Stimulated activated effector memory CD8-positive, alpha-beta T cell treated with anti-CD3 and anti-CD28 coated beads, Interleukin-12 subunit alpha, Interleukin-12 subunit beta, amount 100 ng/mL, for 72 hours (primary cell): ENCODE measurements at regions not wholly inside any gene's neighbourhood (a gene's known extent, or its start where the extent isn't known, plus 50 kb on each side); places are given as distances from the start of the nearest gene placed in this dataset.
"Not testable (repeated sequence)": the region's sequence is repeated elsewhere in the genome, so short reads cannot be mapped to it uniquely, and the experiment has no call there.

ENCODE experiments used
- ATAC-seq: fragments of 150-1000 bp; cut with Tn5 transposase; 2 replicates; pipeline ENCODE4 v1.10.0; 2021
- DNase-seq, 2 donors: peaks; one replicate each; pipeline ENCODE4 v3.0.0; 2021 to 2022; ENCODE audit warnings: low spot score in 2 of 2
- H3K27ac Mint-ChIP-seq: one replicate; pipeline ENCODE4 v1.8.0; 2022; ENCODE audit warnings: mild to moderate bottlenecking, mixed read lengths
- H3K36me3 Mint-ChIP-seq: one replicate; pipeline ENCODE4 v1.8.0; 2022; ENCODE audit warnings: mild to moderate bottlenecking, mixed read lengths
- H3K4me1 Mint-ChIP-seq: one replicate; pipeline ENCODE4 v1.8.0; 2022; ENCODE audit warnings: mixed read lengths
- H3K4me3 Mint-ChIP-seq: one replicate; pipeline ENCODE4 v1.8.0; 2022; ENCODE audit warnings: mild to moderate bottlenecking, mixed read lengths
- H3K9me3 Mint-ChIP-seq: one replicate; pipeline ENCODE4 v1.8.0; 2022; ENCODE audit warnings: mixed read lengths

GRCh38 chr10:106015369-106016199, 1148.9 kb downstream of the SORCS1 start:
- not testable (repeated sequence) for ATAC-seq, H3K4me3 Mint-ChIP-seq

DNA sequence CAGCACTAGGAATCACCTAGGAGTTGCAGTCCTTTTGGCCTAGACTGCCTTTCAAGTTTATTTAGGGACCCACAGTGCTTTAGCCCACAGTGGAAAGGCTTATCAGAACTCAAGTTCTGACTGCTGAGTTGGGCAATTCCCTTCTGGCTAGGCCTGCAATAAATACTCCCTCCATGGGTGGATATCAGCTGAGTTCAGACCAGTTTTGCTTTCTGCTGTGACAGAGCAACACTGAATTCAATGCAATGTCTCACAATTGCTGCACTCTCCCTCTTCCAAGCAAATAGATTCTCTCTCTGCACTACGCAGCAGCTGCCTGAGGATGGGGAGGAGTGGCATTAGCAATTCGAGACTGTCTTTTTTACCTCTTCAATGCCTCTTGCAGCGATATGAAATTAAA, 1153.3 kb downstream of the SORCS1 start:
- Mint-ChIP-seq H3K9me3 (peaks cover 20% of the 10 kb centered on the region), H3K4me1 (no peaks in the 10 kb centered on the region), H3K27ac (no peak overlapping the region), H3K36me3 (no peaks in the 10 kb centered on the region), H3K4me3 (no peak overlapping the region)
- no peak for DNase-seq
- no peak for ATAC-seq

More at GRCh38 chr10:106015369-106016199, 1148.9 kb downstream of the SORCS1 start:
- DNase-seq, H3K36me3 Mint-ChIP-seq, H3K4me1 Mint-ChIP-seq, H3K27ac Mint-ChIP-seq: not testable (repeated sequence)
- peaks cover 17% of the 10 kb centered on the region for H3K9me3 Mint-ChIP-seq

DNA sequence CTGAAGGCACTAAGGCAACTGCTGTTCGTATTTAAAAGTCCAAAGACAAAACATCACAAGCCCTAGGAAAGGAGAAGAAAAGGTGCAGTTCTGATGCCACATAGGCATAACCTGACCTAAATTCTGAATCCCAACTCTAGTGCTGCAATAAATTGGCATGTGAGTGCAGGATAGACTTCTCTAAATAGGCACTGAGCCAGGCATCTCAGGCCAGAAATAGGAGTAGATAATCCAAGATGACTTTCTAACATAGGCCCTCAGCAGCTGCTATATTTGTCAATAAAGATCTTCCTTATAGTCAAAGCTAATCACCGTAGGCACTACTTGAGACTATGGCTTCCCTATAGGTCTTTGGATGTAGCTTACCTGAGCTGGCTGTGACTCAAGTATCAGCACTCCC, 1163.8 kb downstream of the SORCS1 start:
- H3K36me3 Mint-ChIP-seq: no peaks in the 10 kb centered on the region
- ATAC-seq (no peak), DNase-seq (no peak)
- H3K9me3 Mint-ChIP-seq: peaks cover 19% of the 10 kb centered on the region
- no peak overlapping the region for H3K27ac Mint-ChIP-seq
- H3K4me3 Mint-ChIP-seq: no peak overlapping the region
- H3K4me1 Mint-ChIP-seq: no peaks in the 10 kb centered on the region

DNA sequence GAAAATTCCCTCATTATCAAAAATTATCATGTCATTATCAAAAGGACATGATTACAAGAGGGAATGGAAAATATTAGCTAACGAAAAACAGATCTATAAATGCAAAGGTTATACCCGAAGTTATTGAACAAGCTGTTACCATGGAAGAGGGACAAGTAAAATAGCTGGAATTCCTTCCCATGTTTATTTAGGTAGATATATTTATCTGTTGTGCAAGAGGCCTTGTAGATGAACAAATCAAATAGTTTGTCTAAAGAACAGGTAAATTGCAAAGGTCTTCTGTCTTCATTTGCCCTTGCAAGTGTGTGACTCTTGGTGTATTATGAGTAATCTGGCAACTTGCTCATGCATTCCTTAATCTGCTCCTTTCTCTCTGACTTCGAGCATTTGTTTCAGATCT, 1170.9 kb downstream of the SORCS1 start:
- H3K4me1 Mint-ChIP-seq: no peaks in the 10 kb centered on the region
- no peak overlapping the region for H3K27ac Mint-ChIP-seq
- no peak overlapping the region for H3K4me3 Mint-ChIP-seq
- no peaks in the 10 kb centered on the region for H3K36me3 Mint-ChIP-seq
- no peak for ATAC-seq
- H3K9me3 Mint-ChIP-seq: peaks cover 12% of the 10 kb centered on the region
- no peak for DNase-seq

GRCh38 chr10:105992928-105993327, 1171.6 kb downstream of the SORCS1 start:
- no peak overlapping the region for H3K27ac Mint-ChIP-seq
- H3K9me3 Mint-ChIP-seq: peaks cover 12% of the 10 kb centered on the region
- DNase-seq (no peak), ATAC-seq (no peak)
- H3K4me1 Mint-ChIP-seq: no peaks in the 10 kb centered on the region
- no peaks in the 10 kb centered on the region for H3K36me3 Mint-ChIP-seq
- no peak overlapping the region for H3K4me3 Mint-ChIP-seq

- Mint-ChIP-seq H3K27ac (no peak overlapping the region), H3K9me3 (peaks cover 12% of the 10 kb centered on the region), H3K4me1 (no peaks in the 10 kb centered on the region), H3K36me3 (no peaks in the 10 kb centered on the region), H3K4me3 (no peak overlapping the region)
- DNase-seq (no peak), ATAC-seq (no peak)
These were observed 1174.0 kb downstream of the SORCS1 start for GRCh38 chr10:105990529-105990928.

GRCh38 chr10:105989995-105990394, 1174.5 kb downstream of the SORCS1 start:
- Mint-ChIP-seq H3K36me3 (no peaks in the 10 kb centered on the region), H3K4me1 (no peaks in the 10 kb centered on the region), H3K4me3 (no peak overlapping the region), H3K9me3 (peaks cover 11% of the 10 kb centered on the region), H3K27ac (no peak overlapping the region)
- DNase-seq: no peak
- ATAC-seq: no peak

DNA sequence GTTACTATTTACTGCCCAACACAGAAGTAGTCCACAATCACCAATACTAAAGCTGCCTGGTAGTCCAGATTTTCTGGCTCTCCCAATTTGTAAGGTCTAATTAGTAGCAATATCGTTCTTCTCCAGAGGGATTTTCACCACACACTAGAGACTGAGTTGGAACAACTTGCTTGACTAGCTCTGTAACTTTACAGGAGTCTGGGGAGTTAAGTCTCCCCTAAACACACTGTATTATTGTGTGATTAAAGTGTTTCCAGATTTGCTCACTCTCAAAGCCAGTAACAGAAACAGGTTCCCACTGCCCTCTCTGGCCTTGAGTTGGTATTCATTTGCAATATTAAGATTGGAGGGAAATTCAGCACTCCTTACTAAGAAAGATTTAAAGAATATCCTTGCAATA, 1175.7 kb downstream of the SORCS1 start:
- DNase-seq (no peak), ATAC-seq (no peak)
- no peak overlapping the region for H3K4me3 Mint-ChIP-seq
- H3K4me1 Mint-ChIP-seq: no peaks in the 10 kb centered on the region
- H3K36me3 Mint-ChIP-seq: no peaks in the 10 kb centered on the region
- H3K27ac Mint-ChIP-seq: no peak overlapping the region
- peaks cover 11% of the 10 kb centered on the region for H3K9me3 Mint-ChIP-seq

GRCh38 chr10:105986912-105987635, 1177.4 kb downstream of the SORCS1 start:
- ATAC-seq: no peak

DNA sequence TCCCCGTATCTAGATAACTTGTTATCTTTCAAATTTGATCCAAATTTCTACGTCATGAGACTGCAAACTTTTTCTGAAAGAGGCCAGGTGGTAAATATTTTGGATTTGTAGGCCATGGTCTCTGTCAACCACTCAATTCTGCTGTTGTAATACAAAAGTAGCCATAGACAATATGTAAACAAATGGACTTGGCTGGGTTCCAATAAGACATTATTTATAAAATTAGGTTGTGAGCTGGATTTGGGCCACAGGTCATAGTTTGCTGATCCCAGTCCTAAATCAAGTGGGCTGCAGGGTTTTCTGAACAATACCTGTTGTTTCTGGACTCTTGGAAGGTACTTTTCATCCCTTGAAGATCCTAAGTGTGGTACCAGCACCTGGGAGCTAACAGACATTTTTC, 1178.0 kb downstream of the SORCS1 start:
- Mint-ChIP-seq H3K9me3 (peaks cover 11% of the 10 kb centered on the region), H3K4me3 (no peak overlapping the region), H3K36me3 (no peaks in the 10 kb centered on the region), H3K27ac (no peak overlapping the region), H3K4me1 (no peaks in the 10 kb centered on the region)
- no peak for DNase-seq
- ATAC-seq: no peak

More at GRCh38 chr10:105986912-105987635, 1177.4 kb downstream of the SORCS1 start:
- Mint-ChIP-seq H3K27ac (no peak overlapping the region), H3K4me1 (no peaks in the 10 kb centered on the region), H3K9me3 (peaks cover 11% of the 10 kb centered on the region), H3K36me3 (no peaks in the 10 kb centered on the region), H3K4me3 (no peak overlapping the region)
- DNase-seq: no peak

DNA sequence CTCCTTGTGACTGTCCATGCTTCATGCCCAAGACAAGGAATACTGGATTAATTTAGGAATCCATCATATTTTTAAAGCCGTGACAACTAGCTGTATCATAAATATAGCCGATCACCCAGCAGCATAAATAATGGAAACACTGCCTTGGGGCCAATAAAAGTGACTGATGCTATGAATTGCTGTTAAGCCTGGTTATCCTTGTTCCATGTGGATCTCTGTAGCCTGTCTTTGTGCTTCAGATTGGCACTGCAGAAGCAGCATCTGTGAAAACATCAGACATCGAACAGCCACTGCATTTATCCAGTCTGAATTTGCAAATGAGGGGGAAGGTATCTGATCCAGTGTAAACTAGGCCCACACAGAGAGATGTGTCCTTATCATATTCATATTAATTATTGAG, 1181.8 kb downstream of the SORCS1 start:
- H3K27ac Mint-ChIP-seq: no peak overlapping the region
- H3K36me3 Mint-ChIP-seq: no peaks in the 10 kb centered on the region
- peaks cover 10% of the 10 kb centered on the region for H3K9me3 Mint-ChIP-seq
- DNase-seq (no peak), ATAC-seq (no peak)
- no peak overlapping the region for H3K4me3 Mint-ChIP-seq
- no peaks in the 10 kb centered on the region for H3K4me1 Mint-ChIP-seq

DNA sequence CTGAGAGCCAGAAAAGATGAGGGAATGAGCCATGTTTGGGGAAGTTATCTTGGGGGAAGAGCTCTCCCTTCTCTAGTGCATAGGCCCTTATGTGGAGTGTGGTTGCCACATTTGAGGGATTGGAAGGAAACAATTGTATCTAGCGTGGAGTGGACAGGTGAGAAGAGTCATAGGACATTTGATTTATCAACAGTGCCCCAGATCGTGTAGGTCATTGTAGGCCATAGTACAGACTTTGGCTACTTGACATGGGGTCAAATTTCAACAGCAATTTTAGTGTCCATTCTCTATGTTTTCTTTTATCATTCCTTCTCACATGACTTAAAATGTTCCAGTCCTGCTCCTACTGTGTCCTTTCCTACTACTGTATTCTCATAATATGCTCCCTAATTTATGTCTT, 1182.8 kb downstream of the SORCS1 start:
- DNase-seq: no peak
- peaks cover 10% of the 10 kb centered on the region for H3K9me3 Mint-ChIP-seq
- no peak for ATAC-seq
- H3K36me3 Mint-ChIP-seq: no peaks in the 10 kb centered on the region
- no peak overlapping the region for H3K4me3 Mint-ChIP-seq
- no peaks in the 10 kb centered on the region for H3K4me1 Mint-ChIP-seq
- H3K27ac Mint-ChIP-seq: no peak overlapping the region

- no peak overlapping the region for H3K27ac Mint-ChIP-seq
- no peak for ATAC-seq
- no peak for DNase-seq
- H3K4me1 Mint-ChIP-seq: no peaks in the 10 kb centered on the region
- peaks cover 9% of the 10 kb centered on the region for H3K9me3 Mint-ChIP-seq
- no peak overlapping the region for H3K4me3 Mint-ChIP-seq
- H3K36me3 Mint-ChIP-seq: no peaks in the 10 kb centered on the region
These were observed 1189.6 kb downstream of the SORCS1 start for GRCh38 chr10:105974803-105975456.

DNA sequence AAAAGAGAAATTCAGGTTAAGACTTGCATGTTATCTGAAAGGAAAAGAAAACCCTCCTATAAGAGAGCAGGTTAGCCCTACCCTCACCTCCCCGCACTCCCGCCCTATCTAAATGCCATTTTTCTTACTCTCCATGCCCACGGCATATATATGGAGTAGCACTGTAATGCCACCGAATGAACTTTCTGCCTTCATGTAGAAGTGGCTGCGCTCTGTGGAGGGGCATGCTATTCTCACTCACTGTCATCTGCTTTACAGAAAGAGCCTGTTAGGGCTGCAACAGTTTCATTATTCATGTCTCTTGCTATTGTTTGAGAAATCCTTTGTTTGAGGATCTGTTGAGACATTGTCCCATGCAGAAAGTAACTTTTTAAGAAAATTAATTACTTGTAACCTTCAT, 1190.6 kb downstream of the SORCS1 start:
- no peak for DNase-seq
- Mint-ChIP-seq H3K4me1 (no peaks in the 10 kb centered on the region), H3K36me3 (no peaks in the 10 kb centered on the region), H3K4me3 (no peak overlapping the region), H3K27ac (no peak overlapping the region), H3K9me3 (peaks cover 14% of the 10 kb centered on the region)
- no peak for ATAC-seq

- H3K4me3 Mint-ChIP-seq: no peak overlapping the region
- no peak overlapping the region for H3K27ac Mint-ChIP-seq
- no peaks in the 10 kb centered on the region for H3K4me1 Mint-ChIP-seq
- no peaks in the 10 kb centered on the region for H3K36me3 Mint-ChIP-seq
- H3K9me3 Mint-ChIP-seq: peaks cover 14% of the 10 kb centered on the region
- ATAC-seq (no peak), DNase-seq (no peak)
These were observed 1191.1 kb downstream of the SORCS1 start for GRCh38 chr10:105973360-105973759.
